ENCODE measurements at regions not wholly inside any gene's neighbourhood (a gene's known extent, or its start where the extent isn't known, plus 50 kb on each side); places are given as distances from the start of the nearest gene placed in this dataset.

DNA sequence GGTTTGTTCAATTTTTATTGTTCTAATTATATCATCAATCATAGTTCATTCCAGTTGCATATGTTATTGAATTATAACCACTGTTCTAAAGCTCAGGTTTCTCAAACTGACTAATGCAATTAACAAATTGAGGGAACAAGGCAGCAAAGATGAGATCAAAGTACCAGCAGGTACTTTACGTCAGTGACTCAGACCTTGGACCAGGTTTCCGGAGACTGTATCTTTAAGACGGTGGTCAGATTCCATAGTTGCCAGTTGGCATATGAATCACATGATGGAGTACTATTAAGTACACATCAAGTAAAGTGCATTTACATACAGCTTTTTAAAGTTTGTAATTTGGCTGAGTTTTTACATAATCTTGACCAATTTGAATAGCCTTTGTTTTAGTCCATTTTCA is 583.6 kb upstream of the ROBO2 start:
- no peak overlapping the region for H3K4me3 ChIP-seq (ENCODE audit: low read depth, low read length)
- DNase-seq (ENCODE audit: low read depth): no peak
- TF ChIP-seq, protein P1, sequence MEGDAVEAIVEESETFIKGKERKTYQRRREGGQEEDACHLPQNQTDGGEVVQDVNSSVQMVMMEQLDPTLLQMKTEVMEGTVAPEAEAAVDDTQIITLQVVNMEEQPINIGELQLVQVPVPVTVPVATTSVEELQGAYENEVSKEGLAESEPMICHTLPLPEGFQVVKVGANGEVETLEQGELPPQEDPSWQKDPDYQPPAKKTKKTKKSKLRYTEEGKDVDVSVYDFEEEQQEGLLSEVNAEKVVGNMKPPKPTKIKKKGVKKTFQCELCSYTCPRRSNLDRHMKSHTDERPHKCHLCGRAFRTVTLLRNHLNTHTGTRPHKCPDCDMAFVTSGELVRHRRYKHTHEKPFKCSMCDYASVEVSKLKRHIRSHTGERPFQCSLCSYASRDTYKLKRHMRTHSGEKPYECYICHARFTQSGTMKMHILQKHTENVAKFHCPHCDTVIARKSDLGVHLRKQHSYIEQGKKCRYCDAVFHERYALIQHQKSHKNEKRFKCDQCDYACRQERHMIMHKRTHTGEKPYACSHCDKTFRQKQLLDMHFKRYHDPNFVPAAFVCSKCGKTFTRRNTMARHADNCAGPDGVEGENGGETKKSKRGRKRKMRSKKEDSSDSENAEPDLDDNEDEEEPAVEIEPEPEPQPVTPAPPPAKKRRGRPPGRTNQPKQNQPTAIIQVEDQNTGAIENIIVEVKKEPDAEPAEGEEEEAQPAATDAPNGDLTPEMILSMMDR (conservative IDR thresholded peaks at IDR 0.05; ENCODE audit: low read depth, low read length): no peak

DNA sequence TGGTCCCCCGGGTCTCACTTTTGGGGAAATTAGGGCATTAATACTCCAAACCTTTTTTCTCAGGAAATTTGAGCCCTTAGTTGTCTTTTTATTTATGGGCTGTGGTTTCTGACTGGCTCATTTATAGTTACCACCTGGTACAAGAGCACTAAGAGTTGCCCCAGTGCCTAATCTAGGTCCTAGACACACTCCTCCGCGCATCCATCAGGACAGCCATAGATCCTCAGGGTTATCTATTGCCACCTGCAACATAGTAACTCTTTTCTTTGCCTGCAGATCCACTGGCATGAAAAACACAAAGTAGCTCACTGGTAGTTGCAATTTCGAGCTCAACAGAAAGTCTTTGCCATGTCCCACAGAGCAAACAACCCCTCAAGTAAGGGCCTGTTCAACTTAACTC is 576.4 kb upstream of the ROBO2 start:
- TF ChIP-seq, protein P1 (conservative IDR thresholded peaks at IDR 0.05; ENCODE audit: low read depth, low read length): no peak
- H3K4me3 ChIP-seq (ENCODE audit: low read depth, low read length): no peak overlapping the region
- DNase-seq (ENCODE audit: low read depth): no peak

DNA sequence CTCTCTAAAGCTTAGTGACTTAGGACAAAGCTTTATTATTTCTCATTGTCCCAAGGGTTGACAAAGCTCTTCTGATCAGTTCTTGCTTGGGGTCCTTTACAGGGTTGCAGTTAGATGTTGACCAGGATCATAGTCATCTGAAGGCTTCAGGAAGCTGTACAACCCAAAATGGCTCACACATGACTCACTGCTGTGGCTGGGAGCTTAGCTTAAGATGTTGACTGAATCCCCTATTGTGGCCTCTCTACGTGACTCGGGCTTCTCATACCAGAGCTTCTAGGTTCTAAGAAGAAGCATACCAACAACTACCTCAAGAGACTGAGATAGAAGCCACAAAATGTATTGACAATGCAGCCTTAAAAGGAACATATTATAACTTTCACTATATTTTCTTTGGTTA is 569.6 kb upstream of the ROBO2 start:
- DNase-seq (ENCODE audit: low read depth): peak; percentile 93
- TF ChIP-seq, protein P1 (conservative IDR thresholded peaks at IDR 0.05; ENCODE audit: low read depth, low read length): no peak

DNA sequence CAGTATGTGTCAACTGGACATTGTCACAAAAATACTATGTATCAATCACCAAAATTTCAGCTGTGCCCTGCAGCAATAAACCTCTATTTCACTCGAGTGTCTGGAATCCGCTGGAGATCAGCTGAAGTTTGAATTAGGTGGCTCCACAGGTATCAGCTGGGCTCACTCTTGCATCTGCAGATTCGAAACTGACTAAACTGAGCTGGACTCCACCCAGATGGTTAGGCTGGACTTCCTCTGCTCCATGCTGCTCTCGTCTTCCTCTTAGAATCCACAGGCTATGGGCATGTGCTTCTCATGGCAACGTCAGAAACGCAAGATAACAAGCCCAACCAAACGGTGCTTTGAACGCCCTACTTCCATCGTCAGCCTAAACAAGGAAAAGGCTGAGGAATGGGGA is 565.3 kb upstream of the ROBO2 start:
- no peak for DNase-seq (ENCODE audit: low read depth)
- no peak overlapping the region for H3K4me3 ChIP-seq (ENCODE audit: low read depth, low read length)
- TF ChIP-seq, protein P1 (conservative IDR thresholded peaks at IDR 0.05; ENCODE audit: low read depth, low read length): no peak

More for the DNA sequence above, 569.6 kb upstream of the ROBO2 start:
- no peak overlapping the region for H3K4me3 ChIP-seq (ENCODE audit: low read depth, low read length)

DNA sequence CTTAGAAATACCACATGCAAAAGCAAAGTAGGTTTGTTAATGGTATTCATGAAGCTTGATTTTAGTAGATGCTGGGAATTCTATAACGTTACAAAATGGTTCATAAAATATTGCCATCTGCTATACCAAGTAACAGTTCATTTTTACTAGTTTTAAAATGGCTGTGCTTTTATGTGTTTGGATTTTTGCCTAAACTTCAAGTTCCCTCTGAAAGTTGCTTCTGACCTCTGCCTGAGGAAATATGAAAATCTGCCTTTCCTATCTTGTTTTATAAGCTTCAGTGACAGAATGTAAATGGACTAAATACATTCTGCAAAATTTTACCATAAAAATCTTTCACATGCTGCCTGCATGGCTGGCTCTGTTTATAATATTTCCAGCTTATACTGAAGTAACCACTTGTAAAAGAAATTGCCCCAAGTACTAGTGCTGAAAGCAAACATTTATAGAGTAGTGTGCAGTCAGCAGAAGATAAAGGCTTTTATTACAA is 560.7 kb upstream of the ROBO2 start:
- H3K4me3 ChIP-seq (ENCODE audit: low read depth, low read length): no peak overlapping the region
- no peak for DNase-seq (ENCODE audit: low read depth)
- TF ChIP-seq, protein P1 (conservative IDR thresholded peaks at IDR 0.05; ENCODE audit: low read depth, low read length): no peak

DNA sequence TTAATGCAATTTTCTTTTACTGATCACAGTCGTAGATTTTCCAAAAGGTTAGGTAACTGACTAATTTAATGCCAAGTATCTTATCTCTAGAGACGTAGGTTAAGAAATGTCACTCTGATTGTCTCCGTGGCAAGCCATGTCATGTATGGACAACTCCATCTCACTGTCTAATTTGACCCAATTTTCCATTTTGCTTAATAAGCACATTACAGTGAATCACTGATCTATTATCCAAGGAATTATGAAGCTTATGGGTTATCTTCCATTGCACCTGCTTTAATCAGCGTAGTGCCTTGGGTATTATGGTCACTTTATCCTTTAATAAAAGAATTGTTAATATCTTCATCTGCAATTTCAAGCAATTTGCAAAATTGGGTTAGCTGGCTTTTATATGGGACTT is 557.4 kb upstream of the ROBO2 start:
- no peak for DNase-seq (ENCODE audit: low read depth)
- TF ChIP-seq, protein P1 (conservative IDR thresholded peaks at IDR 0.05; ENCODE audit: low read depth, low read length): no peak
- H3K4me3 ChIP-seq (ENCODE audit: low read depth, low read length): no peak overlapping the region

DNA sequence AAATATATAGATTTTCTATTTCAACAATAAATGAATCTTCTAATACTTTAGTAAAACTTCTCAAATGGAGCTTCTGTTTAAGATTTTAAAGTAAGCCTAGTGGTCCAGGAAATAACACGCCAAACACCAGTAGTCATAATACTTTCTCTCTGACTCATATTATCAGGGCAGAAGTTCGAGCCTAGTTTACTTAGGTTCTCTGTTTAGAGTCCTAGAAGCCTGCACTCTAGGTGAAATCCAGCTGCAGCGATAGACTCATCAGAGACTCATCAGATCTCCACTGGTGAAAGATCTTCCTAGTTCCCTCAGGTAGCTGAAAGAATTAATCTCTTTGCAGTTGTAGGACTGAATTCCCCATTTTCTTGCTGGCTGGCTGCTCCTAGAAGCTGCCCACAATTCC is 552.5 kb upstream of the ROBO2 start:
- no peak overlapping the region for H3K4me3 ChIP-seq (ENCODE audit: low read depth, low read length)
- TF ChIP-seq, protein P1 (conservative IDR thresholded peaks at IDR 0.05; ENCODE audit: low read depth, low read length): no peak
- peak; percentile 63 for DNase-seq (ENCODE audit: low read depth)
